ES-I3 (cell line): ENCODE measurements at regions not wholly inside any gene's neighbourhood (a gene's known extent, or its start where the extent isn't known, plus 50 kb on each side); places are given as distances from the start of the nearest gene placed in this dataset.
"Not testable (repeated sequence)": the region's sequence is repeated elsewhere in the genome, so short reads cannot be mapped to it uniquely, and the experiment has no call there.

Experiments used
- H3K36me3 ChIP-seq: 2 replicates; pipeline ENCODE4 v1.6.1; 2013; ENCODE audit warnings: mild to moderate bottlenecking, low read length, control low read depth, moderate library complexity; ENCODE audit not compliant: insufficient read depth
- H3K4me1 ChIP-seq: 2 replicates; pipeline ENCODE4 v1.6.1; 2013; ENCODE audit warnings: mild to moderate bottlenecking, control low read depth, low read length; ENCODE audit not compliant: insufficient read depth
- H3K9ac ChIP-seq: 2 replicates; pipeline ENCODE4 v1.6.1; 2013; ENCODE audit warnings: low read depth, mild to moderate bottlenecking, low read length, moderate library complexity
- H3K9me3 ChIP-seq: 2 replicates; pipeline ENCODE4 v1.6.1; 2013; ENCODE audit warnings: mild to moderate bottlenecking, low read length, moderate library complexity; ENCODE audit not compliant: control insufficient read depth, insufficient read depth

GRCh38 chr4:54391104-54391503 is 162.0 kb downstream of the PDGFRA start:
- Histone ChIP-seq H3K36me3 (no peaks in the 10 kb centered on the region), H3K4me1 (no peaks in the 10 kb centered on the region), H3K9me3 (no peaks in the 10 kb centered on the region), H3K9ac (no peak overlapping the region)

DNA sequence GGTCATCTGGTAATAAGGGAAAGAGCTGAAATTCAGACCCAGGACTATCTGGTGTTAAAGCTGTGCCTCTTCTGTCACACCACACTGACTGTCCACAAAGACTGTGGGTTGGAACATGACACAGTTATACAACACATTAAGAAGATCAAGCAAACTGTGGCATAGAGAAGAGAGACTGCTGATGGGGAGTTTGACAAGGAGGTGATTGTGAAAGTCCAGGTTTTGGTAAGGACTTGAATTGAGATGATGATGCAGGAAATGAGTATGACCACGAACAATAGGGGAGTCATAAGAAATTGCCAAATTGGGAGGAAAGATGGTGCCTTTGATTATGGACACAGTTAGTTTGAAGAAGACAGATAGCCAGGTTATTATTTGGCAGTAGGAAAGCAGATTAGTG is 163.4 kb downstream of the PDGFRA start:
- Histone ChIP-seq H3K36me3 (no peaks in the 10 kb centered on the region), H3K9me3 (no peaks in the 10 kb centered on the region), H3K4me1 (no peaks in the 10 kb centered on the region), H3K9ac (no peak overlapping the region)

DNA sequence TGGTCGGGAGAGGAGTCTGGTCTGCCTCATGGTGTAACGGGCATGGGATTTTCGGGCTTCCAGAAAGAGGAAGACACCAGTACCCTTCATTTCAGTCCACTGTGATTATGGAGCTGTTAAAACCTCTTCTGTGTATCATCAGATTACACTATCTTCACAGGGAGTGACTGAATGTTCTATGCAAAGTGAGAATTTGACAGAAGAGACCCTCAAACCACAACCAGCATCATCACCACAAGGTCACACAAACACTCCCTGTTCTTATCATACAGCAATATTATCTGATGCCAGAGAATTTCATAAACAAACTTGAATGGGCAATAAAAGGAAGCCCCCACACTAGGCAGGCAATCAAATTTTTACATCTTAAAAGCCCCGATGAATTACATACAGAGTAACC is 164.2 kb downstream of the PDGFRA start:
- Histone ChIP-seq H3K9me3 (no peaks in the 10 kb centered on the region), H3K4me1 (no peaks in the 10 kb centered on the region), H3K9ac (no peak overlapping the region), H3K36me3 (no peaks in the 10 kb centered on the region)

- Histone ChIP-seq H3K9ac (no peak overlapping the region), H3K4me1 (no peaks in the 10 kb centered on the region), H3K9me3 (no peaks in the 10 kb centered on the region)
Observed at GRCh38 chr4:54395013-54395527, 166.0 kb downstream of the PDGFRA start.

GRCh38 chr4:54400188-54400587 is 171.1 kb downstream of the PDGFRA start:
- Histone ChIP-seq H3K36me3 (no peaks in the 10 kb centered on the region), H3K9ac (no peak overlapping the region)

More at GRCh38 chr4:54395013-54395527, 166.0 kb downstream of the PDGFRA start:
- no peaks in the 10 kb centered on the region for H3K36me3 ChIP-seq

DNA sequence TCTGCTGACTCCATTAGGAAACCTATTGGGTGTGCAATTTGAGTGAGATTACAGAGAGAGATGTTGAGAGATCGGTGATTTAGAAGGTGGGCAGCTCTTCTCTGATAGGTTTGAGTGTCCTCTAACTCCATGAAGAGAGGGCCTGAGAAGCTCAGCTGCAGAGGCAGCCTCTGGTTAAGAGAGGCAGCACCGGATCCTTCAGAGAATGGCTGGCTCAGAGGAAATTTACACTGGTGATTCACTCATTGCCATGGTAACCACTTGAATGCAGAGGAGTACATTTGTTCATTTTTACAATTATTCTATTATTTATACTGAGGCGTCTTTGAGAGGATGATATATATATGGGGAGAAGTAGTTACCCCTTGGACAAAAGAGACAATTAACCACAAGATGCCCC is 171.7 kb downstream of the PDGFRA start:
- H3K4me1 ChIP-seq: no peaks in the 10 kb centered on the region
- no peak overlapping the region for H3K9ac ChIP-seq
- H3K36me3 ChIP-seq: no peaks in the 10 kb centered on the region
- H3K9me3 ChIP-seq: no peaks in the 10 kb centered on the region

More at GRCh38 chr4:54400188-54400587, 171.1 kb downstream of the PDGFRA start:
- Histone ChIP-seq H3K9me3 (no peaks in the 10 kb centered on the region), H3K4me1 (no peaks in the 10 kb centered on the region)

GRCh38 chr4:54402880-54403480 is 173.9 kb downstream of the PDGFRA start:
- Histone ChIP-seq H3K36me3 (no peaks in the 10 kb centered on the region), H3K9ac (no peak overlapping the region), H3K9me3 (no peaks in the 10 kb centered on the region), H3K4me1 (no peaks in the 10 kb centered on the region)

GRCh38 chr4:54403700-54404453 is 174.8 kb downstream of the PDGFRA start:
- Histone ChIP-seq H3K9ac (no peak overlapping the region), H3K4me1 (no peaks in the 10 kb centered on the region), H3K9me3 (no peaks in the 10 kb centered on the region), H3K36me3 (no peaks in the 10 kb centered on the region)

- H3K4me1 ChIP-seq, H3K36me3 ChIP-seq, H3K9ac ChIP-seq, H3K9me3 ChIP-seq: not testable (repeated sequence)
Observed at GRCh38 chr4:54409270-54409817, 180.3 kb downstream of the PDGFRA start.

DNA sequence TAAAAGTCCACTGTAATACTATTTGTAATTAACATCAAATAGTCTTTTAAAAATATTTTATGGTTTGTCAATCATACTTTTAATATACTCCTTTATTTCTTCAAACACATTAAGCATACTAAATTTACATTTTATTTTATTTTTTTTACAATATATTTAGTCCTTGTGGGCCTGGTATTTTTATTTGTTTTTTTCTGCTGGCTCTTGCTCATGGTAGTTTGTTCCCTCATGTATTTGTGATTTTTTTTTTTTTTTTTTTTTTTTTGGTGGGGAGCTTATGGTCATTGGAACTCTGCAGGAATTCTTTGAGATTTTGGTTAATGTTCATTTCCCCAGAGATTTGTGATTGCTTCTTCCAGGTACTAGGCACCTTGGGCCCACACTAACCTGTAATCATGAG is 185.5 kb downstream of the PDGFRA start:
- peaks cover 3% of the 10 kb centered on the region; the same call in 1 of the 2 replicates for H3K9me3 ChIP-seq
- no peak overlapping the region for H3K9ac ChIP-seq
- no peaks in the 10 kb centered on the region for H3K36me3 ChIP-seq
- H3K4me1 ChIP-seq: no peaks in the 10 kb centered on the region

DNA sequence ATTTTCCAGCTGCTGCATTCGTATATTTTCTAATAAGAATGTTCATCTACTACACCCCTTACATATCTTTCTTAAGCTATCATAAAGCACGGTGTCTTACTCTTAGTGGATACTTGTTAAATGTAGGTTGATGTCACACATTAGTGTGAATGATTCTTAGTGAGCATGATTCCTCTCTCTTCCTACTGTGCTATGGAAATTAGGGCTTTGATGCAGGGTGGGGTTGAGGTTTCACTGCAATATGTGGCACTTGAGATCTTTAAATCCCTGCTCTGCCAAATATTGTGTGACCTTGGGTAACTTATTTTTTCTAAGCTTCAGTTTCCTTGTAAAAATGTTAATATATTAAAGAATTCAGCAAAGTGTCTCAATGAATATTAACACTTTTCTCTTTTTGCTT is 188.4 kb downstream of the PDGFRA start:
- H3K9me3 ChIP-seq: peaks cover 3% of the 10 kb centered on the region; the same call in 1 of the 2 replicates
- no peak overlapping the region for H3K9ac ChIP-seq
- no peaks in the 10 kb centered on the region for H3K36me3 ChIP-seq
- no peaks in the 10 kb centered on the region for H3K4me1 ChIP-seq

DNA sequence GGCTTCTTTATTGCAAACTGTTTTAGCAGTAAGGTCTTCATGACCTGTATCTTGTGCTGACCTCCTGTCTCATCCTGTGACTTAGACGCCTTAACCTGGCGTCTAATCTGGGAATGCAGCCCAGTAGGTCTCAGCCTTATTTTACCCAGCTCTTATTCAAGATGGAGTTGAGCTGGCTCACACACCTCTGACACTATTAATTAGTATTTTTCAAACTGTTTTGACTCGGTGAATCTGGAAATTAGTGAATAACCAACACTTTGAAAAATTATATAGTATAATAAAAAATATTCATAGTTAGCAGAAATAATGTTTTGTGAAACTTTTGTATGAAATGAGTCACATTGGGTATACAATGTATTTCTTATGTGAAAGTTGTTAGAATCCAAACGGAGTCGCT is 189.4 kb downstream of the PDGFRA start:
- no peaks in the 10 kb centered on the region for H3K36me3 ChIP-seq
- H3K9me3 ChIP-seq: peaks cover 3% of the 10 kb centered on the region; the same call in 1 of the 2 replicates
- H3K9ac ChIP-seq: no peak overlapping the region
- H3K4me1 ChIP-seq: no peaks in the 10 kb centered on the region

GRCh38 chr4:54423066-54423465 is 194.0 kb downstream of the PDGFRA start:
- H3K4me1 ChIP-seq: no peaks in the 10 kb centered on the region
- no peak overlapping the region for H3K9ac ChIP-seq
- H3K36me3 ChIP-seq: no peaks in the 10 kb centered on the region
- H3K9me3 ChIP-seq: no peaks in the 10 kb centered on the region

DNA sequence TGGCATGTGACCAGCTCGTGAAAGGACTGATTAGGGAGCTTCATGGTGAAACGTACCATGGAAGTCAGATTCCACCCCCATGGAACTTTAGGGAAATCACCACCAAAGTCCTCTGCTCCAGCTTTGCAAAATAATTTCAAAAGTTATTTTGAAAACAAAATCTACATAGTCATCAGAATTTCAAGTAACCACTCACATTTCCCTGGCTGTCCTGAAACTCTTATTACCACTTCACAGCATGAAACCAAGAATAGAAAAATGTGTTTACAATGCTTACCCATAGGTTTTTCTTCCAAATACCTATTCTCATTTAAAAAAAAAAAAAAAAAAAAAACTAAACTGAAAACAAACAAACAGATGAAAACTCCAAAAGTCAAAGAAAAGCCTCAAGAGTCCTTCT is 198.7 kb downstream of the PDGFRA start:
- Histone ChIP-seq H3K36me3 (no peaks in the 10 kb centered on the region), H3K4me1 (no peaks in the 10 kb centered on the region), H3K9ac (no peak overlapping the region), H3K9me3 (no peaks in the 10 kb centered on the region)

DNA sequence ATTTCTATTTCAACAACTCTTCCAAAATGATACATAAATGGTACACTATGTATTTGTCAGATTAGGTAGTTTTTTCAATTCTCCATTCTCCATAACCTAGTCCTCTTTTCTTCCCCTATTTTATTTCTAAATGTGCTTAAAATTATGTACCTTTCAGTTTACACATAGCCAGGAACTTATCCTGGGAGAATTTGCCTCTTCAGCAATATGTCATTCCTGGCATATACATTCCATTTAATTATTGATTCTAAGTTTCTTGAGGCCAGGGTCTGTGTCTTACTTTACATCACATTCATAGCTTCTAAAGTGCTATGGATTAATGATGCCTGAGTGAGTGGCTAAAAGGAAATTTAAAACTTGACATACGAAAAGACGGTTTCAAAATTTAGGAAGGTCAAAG is 199.8 kb downstream of the PDGFRA start:
- Histone ChIP-seq H3K9me3 (no peaks in the 10 kb centered on the region), H3K4me1 (no peaks in the 10 kb centered on the region), H3K36me3 (no peaks in the 10 kb centered on the region), H3K9ac (no peak overlapping the region)
